ENCODE measurements at regions not wholly inside any gene's neighbourhood (a gene's known extent, or its start where the extent isn't known, plus 50 kb on each side); places are given as distances from the start of the nearest gene placed in this dataset.

DNA sequence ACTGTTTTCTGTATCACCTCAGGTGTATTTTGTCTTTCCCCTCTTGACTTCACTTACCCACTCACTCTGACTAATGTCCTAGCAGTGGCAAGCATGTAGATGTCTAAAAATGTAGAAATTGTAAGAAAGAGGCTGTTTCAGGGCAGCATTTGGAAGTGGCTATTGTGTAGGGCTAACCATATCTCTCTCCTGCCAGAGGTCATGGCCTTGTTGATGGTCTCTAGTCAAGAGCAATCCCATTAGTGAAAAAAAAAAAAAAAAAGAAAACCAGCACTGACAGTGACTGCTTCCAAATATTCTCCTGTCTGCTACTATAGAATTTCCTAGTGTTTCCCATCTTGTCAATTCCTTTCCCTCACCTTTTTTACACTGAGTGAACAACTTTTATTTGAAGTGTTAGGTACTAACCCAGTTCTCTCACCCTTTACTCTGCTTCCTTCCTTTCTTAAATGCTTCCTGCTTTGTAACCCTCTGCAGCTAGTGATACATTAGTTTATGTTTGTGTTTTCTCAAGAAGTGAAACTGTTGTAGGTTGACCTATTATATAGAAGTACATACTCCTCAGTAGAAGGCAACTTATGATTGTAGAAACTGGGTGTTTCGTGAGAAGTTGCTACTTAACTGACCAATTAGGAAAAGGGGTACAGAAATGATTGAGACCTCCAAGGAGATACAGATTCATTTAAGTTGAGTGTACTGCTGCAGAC, 174.1 kb upstream of the PTPRK start:
- TF ChIP-seq POLR2A (IDR thresholded peaks at IDR 0.05; ENCODE audit: low read depth, low read length) = no peak
- TF ChIP-seq POLR2AphosphoS5 (IDR thresholded peaks at IDR 0.05; ENCODE audit: low read depth, low read length) = no peak
- TF ChIP-seq TAF1 (IDR thresholded peaks at IDR 0.05; ENCODE audit: borderline replicate concordance, low read depth, low read length) = no peak
